Duodenal mucosa (tissue), 2 donors: ENCODE measurements at regions not wholly inside any gene's neighbourhood (a gene's known extent, or its start where the extent isn't known, plus 50 kb on each side); places are given as distances from the start of the nearest gene placed in this dataset.

Experiments
- H3K27ac ChIP-seq: one replicate; pipeline ENCODE4 v1.7.0; 2013; ENCODE audit warnings: low read depth, low read length
- H3K27me3 ChIP-seq, 2 donors: one replicate each; pipeline ENCODE4 v1.7.0; 2013; ENCODE audit warnings: low read length in 2 of 2, control low read depth in 1 of 2; ENCODE audit not compliant: insufficient read depth in 2 of 2, control insufficient read depth in 1 of 2
- H3K36me3 ChIP-seq, 2 donors: one replicate each; pipeline ENCODE4 v1.7.0; 2013; ENCODE audit warnings: low read length in 2 of 2, control low read depth in 1 of 2; ENCODE audit not compliant: insufficient read depth in 2 of 2, control insufficient read depth in 1 of 2
- H3K4me1 ChIP-seq, 2 donors: one replicate each; pipeline ENCODE4 v1.7.0; 2013; ENCODE audit warnings: low read length in 2 of 2, control low read depth in 1 of 2; ENCODE audit not compliant: insufficient read depth in 2 of 2, control insufficient read depth in 1 of 2
- H3K4me3 ChIP-seq, 2 donors: one replicate each; pipeline ENCODE4 v1.7.0; 2013; ENCODE audit warnings: low read length in 2 of 2, low read depth in 1 of 2
- H3K9ac ChIP-seq, 2 donors: one replicate each; pipeline ENCODE4 v1.7.0; 2013; ENCODE audit warnings: low read length in 2 of 2, low read depth in 1 of 2
- H3K9me3 ChIP-seq, 2 donors: one replicate each; pipeline ENCODE4 v1.7.0; 2013; ENCODE audit warnings: low read length in 2 of 2, control low read depth in 1 of 2; ENCODE audit not compliant: control insufficient read depth in 1 of 2

DNA sequence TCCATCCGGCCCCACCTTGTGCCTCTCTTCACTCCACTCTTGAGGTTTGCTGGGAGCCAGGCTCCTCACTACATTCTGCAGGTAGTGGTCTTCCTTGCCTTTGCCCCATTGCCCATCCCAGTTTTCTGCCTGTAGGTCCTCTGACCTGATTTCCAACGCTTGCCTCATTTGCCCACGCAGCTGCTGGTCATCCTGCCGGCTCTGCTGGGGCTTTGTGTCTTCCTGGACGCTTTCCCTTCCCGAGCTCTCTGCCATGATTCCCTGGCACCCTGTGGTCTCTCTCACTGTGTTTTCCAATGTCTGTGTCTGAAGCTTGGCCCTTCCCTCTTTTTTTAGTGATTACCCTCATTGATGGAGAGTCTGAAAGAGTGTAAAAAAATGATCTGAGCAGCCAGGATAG is 451.6 kb downstream of the UTRN start:
- H3K27me3 ChIP-seq = no peaks in the 10 kb centered on the region
- no peak overlapping the region for H3K27ac ChIP-seq
- no peaks in the 10 kb centered on the region for H3K9me3 ChIP-seq
- no peaks in the 10 kb centered on the region for H3K4me1 ChIP-seq
- peaks cover 0 to 5% of the 10 kb centered on the region in 2 donors for H3K36me3 ChIP-seq
- H3K9ac ChIP-seq = no peak overlapping the region
- no peak overlapping the region for H3K4me3 ChIP-seq

- peaks cover 0 to 3% of the 10 kb centered on the region in 2 donors for H3K36me3 ChIP-seq
- no peaks in the 10 kb centered on the region for H3K4me1 ChIP-seq
- H3K9ac ChIP-seq = no peak overlapping the region
- H3K27ac ChIP-seq = no peak overlapping the region
- H3K27me3 ChIP-seq = no peaks in the 10 kb centered on the region
- no peak overlapping the region for H3K4me3 ChIP-seq
- H3K9me3 ChIP-seq = no peaks in the 10 kb centered on the region
Measured at GRCh38 chr6:144737998-144738397, 452.9 kb downstream of the UTRN start.

- Histone ChIP-seq H3K4me3 (no peak overlapping the region), H3K4me1 (peaks cover 5 to 9% of the 10 kb centered on the region in 2 donors), H3K9me3 (no peaks in the 10 kb centered on the region), H3K9ac (no peak overlapping the region), H3K27me3 (no peaks in the 10 kb centered on the region), H3K36me3 (peaks cover 0 to 3% of the 10 kb centered on the region in 2 donors), H3K27ac (no peak overlapping the region)
Measured at GRCh38 chr6:144739873-144740272, 454.7 kb downstream of the UTRN start.

DNA sequence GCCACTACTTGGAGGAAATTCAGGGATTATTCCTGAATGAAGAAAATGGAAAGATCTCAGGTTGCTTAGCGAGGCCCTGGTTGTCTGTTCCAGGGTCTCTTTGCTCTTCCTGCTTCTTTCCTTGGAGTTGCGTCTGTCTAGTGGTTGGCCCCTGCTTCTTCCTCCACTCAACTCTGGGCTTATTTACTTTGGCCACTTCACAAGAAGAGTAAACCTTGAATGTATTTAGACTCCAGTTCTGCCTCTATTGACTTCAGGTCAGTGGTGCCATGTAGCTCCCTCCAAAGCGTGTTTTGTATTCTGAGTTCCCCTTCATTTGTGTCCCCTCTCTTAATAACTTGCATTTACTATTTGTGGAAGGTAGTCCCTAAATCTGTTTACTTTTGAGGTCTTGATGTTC is 456.5 kb downstream of the UTRN start:
- H3K4me3 ChIP-seq = no peak overlapping the region
- H3K9ac ChIP-seq = no peak overlapping the region
- H3K36me3 ChIP-seq = peaks cover 0 to under 1% of the 10 kb centered on the region in 2 donors
- H3K9me3 ChIP-seq = no peaks in the 10 kb centered on the region
- H3K27me3 ChIP-seq = no peaks in the 10 kb centered on the region
- H3K27ac ChIP-seq = no peak overlapping the region
- peaks cover 6 to 11% of the 10 kb centered on the region in 2 donors for H3K4me1 ChIP-seq

GRCh38 chr6:144742779-144743178 is 457.6 kb downstream of the UTRN start:
- Histone ChIP-seq H3K9ac (no peak overlapping the region), H3K27ac (no peak overlapping the region), H3K27me3 (no peaks in the 10 kb centered on the region), H3K9me3 (no peaks in the 10 kb centered on the region), H3K36me3 (no peaks in the 10 kb centered on the region), H3K4me3 (no peak overlapping the region), H3K4me1 (peaks cover 6 to 11% of the 10 kb centered on the region in 2 donors)

- Histone ChIP-seq H3K4me3 (no peak overlapping the region), H3K36me3 (no peaks in the 10 kb centered on the region), H3K4me1 (peaks cover 6 to 11% of the 10 kb centered on the region in 2 donors), H3K9me3 (no peaks in the 10 kb centered on the region), H3K9ac (no peak overlapping the region), H3K27me3 (no peaks in the 10 kb centered on the region), H3K27ac (no peak overlapping the region)
Measured at GRCh38 chr6:144744720-144745119, 459.6 kb downstream of the UTRN start.

DNA sequence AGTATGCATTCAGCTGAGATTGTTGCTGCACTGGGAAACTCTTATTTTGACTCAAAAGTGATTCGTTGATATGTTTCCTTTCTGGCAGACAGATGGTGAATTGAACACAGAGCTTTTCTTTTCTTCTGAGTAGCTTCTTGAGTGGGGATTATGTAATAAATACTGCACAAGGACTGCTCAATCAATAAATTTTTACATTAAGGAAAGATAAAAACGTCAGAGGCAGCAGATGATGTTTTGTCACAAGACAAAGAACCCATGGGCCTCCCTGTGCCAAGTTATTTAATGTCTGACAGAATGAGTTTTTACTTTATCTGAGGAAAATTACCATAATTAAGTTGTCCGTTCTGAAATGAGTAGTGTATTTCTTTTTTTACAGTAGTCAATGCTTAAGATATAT is 460.3 kb downstream of the UTRN start:
- Histone ChIP-seq H3K27me3 (no peaks in the 10 kb centered on the region), H3K9me3 (no peaks in the 10 kb centered on the region)

GRCh38 chr6:144746902-144747469 is 461.9 kb downstream of the UTRN start:
- Histone ChIP-seq H3K4me1 (peaks cover 6 to 11% of the 10 kb centered on the region in 2 donors), H3K36me3 (no peaks in the 10 kb centered on the region), H3K4me3 (no peak overlapping the region), H3K9ac (no peak overlapping the region), H3K27me3 (no peaks in the 10 kb centered on the region), H3K9me3 (no peaks in the 10 kb centered on the region), H3K27ac (no peak overlapping the region)

More for the DNA sequence above, 460.3 kb downstream of the UTRN start:
- Histone ChIP-seq H3K4me1 (peaks cover 6 to 11% of the 10 kb centered on the region in 2 donors), H3K27ac (no peak overlapping the region), H3K9ac (no peak overlapping the region), H3K36me3 (no peaks in the 10 kb centered on the region), H3K4me3 (no peak overlapping the region)

GRCh38 chr6:144749263-144749662 is 464.1 kb downstream of the UTRN start:
- Histone ChIP-seq H3K36me3 (no peaks in the 10 kb centered on the region), H3K9me3 (no peaks in the 10 kb centered on the region), H3K4me3 (no peak overlapping the region), H3K9ac (no peak overlapping the region), H3K27ac (no peak overlapping the region), H3K4me1 (peaks cover 6 to 8% of the 10 kb centered on the region in 2 donors), H3K27me3 (no peaks in the 10 kb centered on the region)

GRCh38 chr6:144753023-144753705 is 468.0 kb downstream of the UTRN start:
- no peak overlapping the region for H3K9ac ChIP-seq
- no peaks in the 10 kb centered on the region for H3K27me3 ChIP-seq
- no peaks in the 10 kb centered on the region for H3K9me3 ChIP-seq
- no peak overlapping the region for H3K4me3 ChIP-seq
- H3K4me1 ChIP-seq = peaks cover 0 to 20% of the 10 kb centered on the region in 2 donors
- H3K27ac ChIP-seq = no peak overlapping the region
- H3K36me3 ChIP-seq = no peaks in the 10 kb centered on the region
